IMR-90 (cell line): ENCODE measurements at regions not wholly inside any gene's neighbourhood (a gene's known extent, or its start where the extent isn't known, plus 50 kb on each side); places are given as distances from the start of the nearest gene placed in this dataset.

Experiments used
- ATAC-seq: fragments of 200-7000 bp; cut with Tn5 transposase; 2 replicates; pipeline ENCODE4 v1.9.1; 2020; ENCODE audit warnings: low read depth, mild to moderate bottlenecking, moderate library complexity
- BruUV-seq: library from RNA; stranded (reverse); fragments of 400-500 nt; replicated peaks from 2 replicates; lab custom pipeline; 2021; lab: Mats Ljungman, UMichigan
- CTCF ChIA-PET: fragments of 300-600 bp; formaldehyde crosslinking; extraction: SDS; loops from one replicate; lab custom pipeline; 2021; ENCODE audit warnings: antibody characterized with exemption; lab: Yijun Ruan, JAX
- POLR2A ChIA-PET: fragments of 300-600 bp; sonication (Branson Sonifier 250); formaldehyde crosslinking; loops from one replicate; lab custom pipeline; 2022; ENCODE audit warnings: antibody characterized with exemption; ENCODE audit not compliant: unreplicated experiment; lab: Charles Lee
- DNase-seq: peaks from one replicate; pipeline ENCODE4 v3.0.0; 2013
- H2AFZ ChIP-seq: replicated peaks from 2 replicates; pipeline ENCODE3; 2013; ENCODE audit warnings: low read length, mild to moderate bottlenecking; ENCODE audit not compliant: poor library complexity
- H2AK5ac ChIP-seq: 2 replicates; pipeline ENCODE4 v1.6.1; 2013; ENCODE audit warnings: low read depth, low read length, inconsistent platforms
- H2AK9ac ChIP-seq: replicated peaks from 2 replicates; pipeline ENCODE3; 2013; ENCODE audit warnings: mild to moderate bottlenecking, low read depth, low read length, moderate library complexity; ENCODE audit not compliant: poor library complexity
- H2BK120ac ChIP-seq: 2 replicates; pipeline ENCODE4 v1.6.1; 2013; ENCODE audit warnings: low read depth, low read length, inconsistent platforms
- H2BK15ac ChIP-seq: 3 replicates; pipeline ENCODE4 v1.6.1; 2013; ENCODE audit warnings: low read depth, low read length, inconsistent platforms
- H2BK20ac ChIP-seq: 2 replicates; pipeline ENCODE4 v1.6.1; 2013; ENCODE audit warnings: low read depth, mild to moderate bottlenecking, inconsistent platforms, low read length, moderate library complexity
- H2BK5ac ChIP-seq: 2 replicates; pipeline ENCODE4 v1.6.1; 2013; ENCODE audit warnings: mild to moderate bottlenecking, low read depth, low read length, inconsistent platforms; ENCODE audit not compliant: poor library complexity, severe bottlenecking
- H3K14ac ChIP-seq: replicated peaks from 2 replicates; pipeline ENCODE4 v1.6.1; 2013; ENCODE audit warnings: low read depth, low read length, inconsistent platforms
- H3K18ac ChIP-seq: 2 replicates; pipeline ENCODE4 v1.6.1; 2013; ENCODE audit warnings: low read depth, low read length, control low read depth
- H3K23ac ChIP-seq: 2 replicates; pipeline ENCODE4 v1.6.1; 2013; ENCODE audit warnings: low read depth, low read length, inconsistent platforms
- H3K27ac ChIP-seq: 2 replicates; pipeline ENCODE4 v1.5.1; 2013; ENCODE audit warnings: mild to moderate bottlenecking, control low read depth, low read length; ENCODE audit not compliant: insufficient read depth
- H3K27me3 ChIP-seq: 2 replicates; pipeline ENCODE4 v1.6.1; 2013; ENCODE audit warnings: low read length; ENCODE audit not compliant: control insufficient read depth, insufficient read depth
- H3K36me3 ChIP-seq: 2 replicates; pipeline ENCODE4 v1.6.1; 2013; ENCODE audit warnings: low read length, mixed read lengths; ENCODE audit not compliant: control insufficient read depth, insufficient read depth
- H3K4ac ChIP-seq: 2 replicates; pipeline ENCODE4 v1.6.1; 2013; ENCODE audit warnings: low read depth, low read length, inconsistent platforms
- H3K4me1 ChIP-seq: 2 replicates; pipeline ENCODE4 v1.6.1; 2013; ENCODE audit warnings: low read length, mixed read lengths; ENCODE audit not compliant: control insufficient read depth, insufficient read depth
- H3K4me2 ChIP-seq: 2 replicates; pipeline ENCODE4 v1.6.1; 2013; ENCODE audit warnings: low read depth, mild to moderate bottlenecking, control low read depth, low read length, moderate library complexity
- H3K4me3 ChIP-seq: 2 replicates; pipeline ENCODE4 v1.5.1; 2013; ENCODE audit warnings: low read depth, mild to moderate bottlenecking, control low read depth, low read length, moderate library complexity; ENCODE audit not compliant: insufficient read depth
- H3K56ac ChIP-seq: 2 replicates; pipeline ENCODE4 v1.6.1; 2013; ENCODE audit warnings: low read length, inconsistent platforms; ENCODE audit not compliant: insufficient read depth; ENCODE audit errors: extremely low read depth
- H3K79me1 ChIP-seq, 2 experiments: 2 replicates each; pipeline ENCODE4 v1.6.1; 2013; ENCODE audit warnings: low read length in 2 of 2, inconsistent platforms in 1 of 2, low read depth in 1 of 2
- H3K9ac ChIP-seq: 2 replicates; pipeline ENCODE4 v1.6.1; 2013; ENCODE audit warnings: low read depth, low read length, control low read depth
- H3K9me1 ChIP-seq: 2 replicates; pipeline ENCODE4 v1.6.1; 2013; ENCODE audit warnings: low read length, inconsistent platforms; ENCODE audit not compliant: insufficient read depth
- H3K9me3 ChIP-seq: 2 replicates; pipeline ENCODE4 v1.6.1; 2013; ENCODE audit warnings: low read length; ENCODE audit not compliant: control insufficient read depth, insufficient read depth
- H4K20me1 ChIP-seq: 2 replicates; pipeline ENCODE4 v1.6.1; 2013; ENCODE audit warnings: low read length, inconsistent platforms; ENCODE audit not compliant: insufficient read depth
- H4K5ac ChIP-seq: 2 replicates; pipeline ENCODE4 v1.6.1; 2013; ENCODE audit warnings: mild to moderate bottlenecking, low read depth, low read length, control low read depth
- H4K8ac ChIP-seq, 2 experiments: 2 replicates each; pipeline ENCODE4 v1.6.1; 2013; ENCODE audit warnings: low read depth in 2 of 2, low read length in 2 of 2, control low read depth in 1 of 2, inconsistent platforms in 1 of 2
- H4K91ac ChIP-seq: 2 replicates; pipeline ENCODE4 v1.6.1; 2013; ENCODE audit warnings: low read depth, low read length, inconsistent platforms; ENCODE audit not compliant: insufficient read depth
- MAZ ChIP-seq: IDR thresholded peaks from 2 replicates; pipeline ENCODE4 v1.6.1; 2012; ENCODE audit warnings: low read depth, mild to moderate bottlenecking, low read length, improper control_type of control experiment, moderate library complexity, borderline replicate concordance
- WGBS, 2 experiments: methylation state at CpG; one replicate each; pipeline versions ENCODE4 v1.1.5 to v1.1.7; 2013; ENCODE audit warnings: missing lambda C conversion rate in 2 of 2; ENCODE audit not compliant: insufficient read length in 1 of 2; ENCODE audit errors: extremely low coverage in 2 of 2; 5-methylcytosine and 5-hydroxymethylcytosine counted together
- dilution Hi-C: fragments of 300-500 bp; cut with HindIII; formaldehyde crosslinking; loops from one replicate; pipeline ENCODE4 v1.14.3; 2018; ENCODE audit warnings: low sequenced_read_pairs; ENCODE audit not compliant: unreplicated experiment
- in situ Hi-C: fragments of 300-500 bp; cut with MboI; formaldehyde crosslinking; loops from 3 replicates; pipeline ENCODE4 v1.14.3; 2019; ENCODE audit warnings: low sequenced_read_pairs, inconsistent platforms, mixed read lengths
- intact Hi-C: fragments of 100-400 bp; cut with micrococcal nuclease; formaldehyde crosslinking; loops from 2 replicates; pipeline ENCODE4 v1.10.0; 2022

DNA sequence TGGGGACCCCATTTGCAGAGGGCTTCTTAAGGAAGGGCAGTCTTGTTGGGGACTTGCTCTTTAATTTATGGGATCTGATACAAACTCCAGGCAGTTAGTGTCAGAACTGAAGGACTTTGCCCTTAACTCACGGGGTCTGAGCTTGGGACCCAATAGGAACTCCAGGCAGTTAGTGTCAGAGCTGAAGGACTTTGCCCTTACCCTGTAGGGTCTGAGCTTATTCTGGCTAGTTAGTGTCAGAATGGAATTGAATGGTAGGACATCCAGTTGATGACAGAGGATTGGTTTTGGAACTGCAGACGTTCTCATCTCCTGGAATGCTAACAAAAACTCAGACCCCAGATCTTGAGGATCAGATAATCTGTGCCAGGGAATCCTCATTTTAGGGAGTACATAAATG lies 256.9 kb upstream of the COPS8 start:
- Histone ChIP-seq H3K23ac (no peak overlapping the region), H2BK20ac (no peak overlapping the region), H2AFZ (no peak overlapping the region), H3K4me3 (no peak overlapping the region), H4K91ac (no peak overlapping the region), H2AK5ac (no peak overlapping the region), H3K79me1 (no peaks in the 10 kb centered on the region), H4K8ac (no peak overlapping the region), H3K4me1 (no peaks in the 10 kb centered on the region), H3K4ac (no peak overlapping the region), H3K9me3 (no peaks in the 10 kb centered on the region), H3K18ac (no peak overlapping the region), H3K4me2 (no peak overlapping the region), H2BK5ac (no peak overlapping the region), H3K27ac (no peak overlapping the region), H2BK120ac (no peak overlapping the region), H4K5ac (no peak overlapping the region), H3K56ac (no peak overlapping the region), H3K36me3 (no peaks in the 10 kb centered on the region), H3K9ac (no peak overlapping the region), H4K20me1 (no peaks in the 10 kb centered on the region), H3K9me1 (no peaks in the 10 kb centered on the region), H2AK9ac (no peak overlapping the region), H3K14ac (no peak overlapping the region), H2BK15ac (no peak overlapping the region), H3K27me3 (peaks cover 6% of the 10 kb centered on the region; the same call in 1 of the 2 replicates)
- CTCF ChIA-PET: interaction anchor here (0.6 to 0.7 kb wide), 2 partner anchors 187 to 753 kb away, joined by 3 to 5 read pairs; no protein-coding TSS in a partner anchor
- BruUV-seq: no TSS peak
- POLR2A ChIA-PET: no interaction called here
- dilution Hi-C loops (no loop called here), intact Hi-C loops (no loop called here), in situ Hi-C loops (no loop called here)
- 89% methylated on average over 1 of the region's 2 CpGs; no CpG with 5 or more reads in 1 of the 2 experiments for WGBS, 2 experiments
- DNase-seq (no peak), ATAC-seq (no peak)
- TF ChIP-seq MAZ: no peak
